ENCODE measurements at regions not wholly inside any gene's neighbourhood (a gene's known extent, or its start where the extent isn't known, plus 50 kb on each side); places are given as distances from the start of the nearest gene placed in this dataset.
"Not testable (repeated sequence)": the region's sequence is repeated elsewhere in the genome, so short reads cannot be mapped to it uniquely, and the experiment has no call there.

DNA sequence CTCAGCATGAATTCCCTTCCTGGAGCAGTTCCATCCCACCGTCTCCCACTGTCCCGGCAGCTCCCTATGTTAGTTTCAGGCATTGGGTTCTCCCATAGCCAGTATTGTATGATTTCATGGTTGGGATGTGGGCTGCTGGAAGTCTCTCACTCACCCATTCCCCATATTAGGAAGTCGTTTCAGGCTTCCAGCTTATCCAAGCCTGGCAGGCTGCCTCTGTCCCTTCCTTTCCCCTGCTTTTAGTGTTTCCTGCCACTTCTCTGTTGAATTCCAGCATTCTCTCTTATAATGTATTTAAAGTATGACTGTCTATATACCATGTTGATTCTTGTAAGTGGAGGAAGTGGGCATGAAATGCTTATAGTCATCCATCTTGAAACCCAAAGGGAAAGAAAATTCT is 309.7 kb upstream of the RBMS3 start:
- no peak for DNase-seq

DNA sequence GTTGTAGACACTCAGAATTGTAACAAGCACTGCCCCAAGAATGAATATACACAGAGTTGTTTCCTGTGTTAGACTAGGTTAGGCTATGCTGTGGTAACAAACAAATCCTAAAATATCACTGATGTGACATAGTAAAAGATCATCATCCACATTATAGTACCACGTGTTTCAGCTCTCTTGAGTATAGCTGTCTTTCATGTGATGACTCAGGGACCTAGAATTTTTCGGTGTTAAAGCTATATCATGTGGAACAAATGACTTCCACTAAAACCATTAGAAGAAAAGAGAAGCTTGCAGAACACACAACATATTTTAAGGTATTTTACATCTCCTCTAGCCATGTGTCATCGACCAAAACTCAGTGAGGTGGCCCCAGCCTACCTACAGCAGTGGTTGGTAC is 307.9 kb upstream of the RBMS3 start:
- no peak for DNase-seq

DNA sequence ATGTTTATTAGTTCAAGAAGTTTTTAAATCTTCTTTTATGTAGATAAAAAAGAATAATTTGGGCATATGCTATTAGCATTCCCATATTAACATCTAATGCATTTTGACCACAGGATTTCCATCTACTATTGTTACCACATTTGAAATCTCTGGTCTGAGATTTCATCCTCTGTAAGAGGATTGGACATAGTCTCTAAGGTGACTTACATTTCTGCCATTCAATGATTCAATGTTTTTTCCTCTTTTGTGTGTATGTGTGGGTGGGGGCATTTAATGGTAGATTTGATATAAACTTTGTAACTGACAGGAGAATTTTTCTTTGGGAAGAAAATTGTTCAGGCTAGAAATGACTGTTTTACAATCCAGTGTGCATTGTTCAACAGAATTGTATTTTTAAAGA is 307.3 kb upstream of the RBMS3 start:
- DNase-seq: no peak

DNA sequence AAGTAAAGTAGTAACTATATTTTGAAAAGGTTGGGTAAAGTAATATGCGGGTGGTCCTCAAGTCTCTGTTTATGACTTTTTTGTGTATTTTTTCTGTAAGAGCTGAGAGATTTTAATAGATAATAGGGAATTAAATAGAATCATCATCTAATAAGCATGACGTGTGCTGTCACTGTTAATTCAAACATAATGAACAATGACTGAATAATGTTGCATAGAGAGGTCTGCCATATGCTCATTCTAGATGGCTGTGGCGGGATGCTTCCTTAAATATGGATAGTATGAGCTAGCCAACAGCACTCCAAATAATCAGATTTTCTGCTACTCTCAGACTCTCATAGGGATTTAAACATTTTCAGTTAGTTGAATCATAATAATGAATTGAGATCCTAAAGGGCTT is 302.8 kb upstream of the RBMS3 start:
- no peak for DNase-seq

DNA sequence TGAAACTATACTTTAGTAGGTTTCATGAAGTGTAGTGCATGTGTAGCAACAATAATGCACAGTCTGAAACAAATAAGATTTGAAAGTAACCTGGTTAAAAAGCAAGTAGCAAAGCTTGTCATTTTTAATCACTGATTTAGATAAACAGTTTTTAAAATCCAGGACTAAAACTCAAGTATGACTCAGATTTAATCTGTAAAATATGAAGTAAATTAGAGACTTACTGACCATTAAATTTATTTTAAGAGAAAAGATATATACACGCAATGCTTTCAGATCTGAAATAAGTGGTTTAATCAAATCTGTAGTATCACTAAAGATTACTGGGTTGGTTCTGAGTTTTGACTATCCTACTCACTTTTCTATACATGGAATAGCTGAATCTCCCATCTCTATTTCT is 300.7 kb upstream of the RBMS3 start:
- no peak for DNase-seq

DNA sequence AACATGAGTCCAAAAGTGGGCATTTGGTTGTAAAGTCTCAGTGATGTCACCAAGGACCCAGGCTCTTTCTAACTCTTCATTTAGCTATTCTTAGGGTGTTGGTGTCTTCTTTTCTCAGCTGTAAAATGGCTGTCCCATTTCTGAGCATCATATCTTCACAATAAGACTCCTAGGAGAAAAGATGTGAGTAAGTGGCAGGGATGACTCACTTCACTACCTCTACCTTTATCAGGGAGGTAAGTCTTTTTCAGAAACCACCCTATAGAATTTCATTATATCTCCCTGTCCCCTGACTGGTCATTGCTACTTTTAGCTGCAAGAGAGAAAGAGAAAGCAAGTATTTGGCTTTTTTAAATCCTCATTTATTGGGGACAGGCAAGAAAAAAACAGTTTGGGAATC is 300.2 kb upstream of the RBMS3 start:
- no peak for DNase-seq

DNA sequence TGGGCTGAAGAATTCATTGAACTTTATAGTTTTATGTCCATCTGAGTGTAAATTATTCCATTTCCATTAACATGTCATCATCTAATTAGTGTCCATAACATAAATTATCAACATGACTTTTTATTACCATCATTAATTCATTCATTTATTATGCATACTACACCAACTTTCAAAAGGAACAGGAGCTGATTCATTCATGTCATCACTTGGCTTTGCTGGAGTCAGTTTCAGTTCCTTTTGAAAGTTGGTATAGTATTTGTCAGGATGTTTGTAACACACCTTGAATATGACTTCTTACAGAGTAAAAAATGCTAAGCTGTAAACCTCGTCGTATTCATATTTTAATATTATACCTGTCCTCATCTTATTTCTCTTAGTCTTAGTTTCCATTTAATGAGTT is 298.0 kb upstream of the RBMS3 start:
- no peak for DNase-seq

DNA sequence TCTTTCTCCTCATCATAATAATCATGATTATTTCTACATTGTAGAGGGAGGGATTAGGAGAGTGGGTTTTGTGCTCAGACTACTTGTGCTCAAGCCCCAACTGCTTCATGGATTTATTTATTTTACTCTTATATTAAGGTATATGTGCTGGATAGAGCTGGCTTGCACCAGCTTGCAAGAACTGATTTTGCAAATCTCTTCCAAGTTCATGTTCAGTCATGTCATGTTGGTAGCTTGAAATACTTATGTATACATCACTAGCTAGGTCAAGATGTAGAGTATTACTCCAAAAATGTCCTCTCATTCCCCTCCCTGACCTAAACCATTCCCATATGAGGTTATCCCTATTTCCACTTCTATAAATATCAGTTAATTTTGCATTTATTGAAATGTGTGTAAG is 293.9 kb upstream of the RBMS3 start:
- DNase-seq: no peak

DNA sequence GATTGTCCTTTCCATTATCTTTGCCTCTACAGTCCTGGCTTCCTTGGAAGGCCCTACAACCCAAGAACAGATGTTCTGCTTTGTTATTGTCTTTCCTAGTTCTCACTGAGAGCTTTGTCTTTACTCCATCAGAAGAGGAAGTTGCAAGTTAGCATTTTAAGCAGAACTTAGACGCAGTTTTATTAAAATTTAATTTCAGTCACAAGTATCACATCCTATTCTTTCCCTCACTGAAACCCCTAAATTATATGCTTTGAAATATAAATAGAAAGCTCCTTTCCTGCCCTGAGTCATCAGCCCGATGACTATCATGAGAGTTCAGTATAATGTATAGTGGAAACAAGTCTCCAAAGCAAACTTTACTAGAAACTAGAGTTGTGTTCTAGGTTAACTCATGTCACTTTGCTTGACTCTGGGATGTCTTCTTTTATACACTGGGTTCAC is 291.2 kb upstream of the RBMS3 start:
- DNase-seq: peak; percentile 22

DNA sequence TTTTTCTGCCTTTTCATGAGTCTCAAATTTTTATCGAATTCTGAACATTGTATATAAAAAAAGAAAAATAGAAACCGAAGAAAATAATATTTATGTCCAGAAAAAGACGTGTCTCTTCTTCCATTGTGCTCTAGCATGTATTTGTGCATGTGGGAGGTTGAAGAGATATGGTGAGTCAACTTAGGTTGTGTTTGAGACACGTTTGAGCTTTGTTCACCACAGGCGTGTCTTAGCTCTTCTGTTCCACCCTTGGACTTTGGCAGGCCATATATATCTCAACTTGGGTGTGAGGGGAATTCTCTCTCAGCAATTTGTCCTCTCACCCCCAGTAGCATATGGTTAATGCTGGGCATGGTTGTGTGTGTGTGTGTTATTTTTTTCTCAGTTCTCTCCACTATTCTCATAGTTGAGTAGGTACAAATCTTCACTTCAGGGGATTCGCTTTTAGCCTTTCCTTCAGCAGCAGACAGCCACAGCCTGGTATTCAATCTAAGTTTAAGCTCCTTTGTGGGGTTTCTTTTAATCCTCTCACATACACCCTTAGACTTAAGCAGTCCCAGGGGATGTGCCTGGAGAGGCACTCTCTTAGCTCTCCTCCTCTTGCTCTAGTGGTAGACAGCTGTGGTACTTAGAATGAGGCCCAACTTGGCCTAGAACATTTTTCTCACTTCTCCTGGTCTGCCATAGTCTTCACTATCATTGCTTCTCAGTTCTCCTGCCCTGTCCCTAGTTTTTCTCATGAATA is 286.5 kb upstream of the RBMS3 start:
- DNase-seq: no peak

DNA sequence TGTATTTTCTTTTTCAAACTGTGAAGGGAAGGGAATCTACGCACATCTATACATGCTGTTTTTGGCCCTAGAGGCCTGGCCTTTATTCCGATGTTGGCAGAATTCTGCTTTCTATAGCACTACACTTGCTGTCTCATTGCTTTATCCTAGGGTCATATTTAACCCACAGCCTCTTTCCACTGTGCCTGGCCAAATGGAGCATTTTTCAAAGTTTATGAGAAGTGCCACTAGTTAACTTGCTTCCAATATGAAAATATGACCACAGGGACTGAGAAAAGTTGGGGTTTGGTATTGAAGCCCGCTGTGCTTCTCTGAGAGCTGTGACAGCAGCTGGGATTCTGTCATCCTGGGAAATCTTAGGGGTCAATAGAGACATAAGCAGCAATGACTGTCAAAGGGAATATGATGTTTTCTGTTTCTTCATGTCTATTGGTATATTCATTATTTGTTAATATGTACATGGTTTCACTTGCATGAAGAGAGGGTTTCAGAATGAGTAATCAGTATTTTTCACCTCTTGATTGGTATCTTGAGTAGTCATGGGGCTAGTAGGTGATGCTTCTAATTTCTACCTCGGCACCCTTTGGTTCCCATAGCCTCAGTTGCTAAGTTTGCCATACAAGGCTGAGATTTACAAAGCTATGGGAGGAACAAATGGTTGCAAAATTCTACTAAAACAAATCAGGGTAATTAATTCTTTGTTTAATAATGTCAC is 275.8 kb upstream of the RBMS3 start:
- DNase-seq: no peak

DNA sequence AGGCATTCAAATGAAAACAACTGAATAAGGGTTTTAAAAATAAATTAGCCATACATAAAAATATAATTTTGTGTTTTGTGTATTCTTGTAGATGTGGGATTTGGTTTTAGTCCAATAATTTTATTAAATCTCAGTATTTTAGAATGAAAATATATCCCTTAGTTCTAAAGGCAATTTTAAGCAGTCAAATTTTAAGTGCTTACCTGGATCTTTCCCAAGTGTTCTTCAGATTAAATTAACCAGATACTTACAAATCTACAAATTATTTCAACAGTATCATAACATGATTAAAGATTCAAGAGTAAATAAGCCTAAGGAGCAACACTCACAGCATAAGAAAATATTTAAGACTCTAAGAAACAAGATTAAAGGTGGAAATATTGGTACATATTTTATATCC is 275.0 kb upstream of the RBMS3 start:
- DNase-seq: no peak

DNA sequence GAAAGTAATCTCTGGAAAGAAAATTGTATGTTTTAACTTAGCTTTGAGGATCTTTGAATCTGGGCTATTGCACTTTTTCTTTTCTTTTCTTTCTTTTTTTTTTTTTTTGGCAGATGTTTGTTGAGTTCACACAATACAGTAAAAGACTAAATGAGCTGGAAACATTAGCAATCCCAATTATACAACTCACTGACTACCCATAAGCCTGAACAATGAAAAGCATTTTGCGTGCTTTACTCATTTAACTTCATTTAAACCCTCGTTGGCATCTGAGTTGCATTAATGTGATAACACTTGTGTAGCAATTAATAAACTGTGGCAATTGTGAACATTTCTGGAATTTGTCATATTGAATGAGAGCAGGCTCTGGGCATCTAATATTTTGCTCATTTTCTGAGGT is 269.4 kb upstream of the RBMS3 start:
- no peak for DNase-seq

DNA sequence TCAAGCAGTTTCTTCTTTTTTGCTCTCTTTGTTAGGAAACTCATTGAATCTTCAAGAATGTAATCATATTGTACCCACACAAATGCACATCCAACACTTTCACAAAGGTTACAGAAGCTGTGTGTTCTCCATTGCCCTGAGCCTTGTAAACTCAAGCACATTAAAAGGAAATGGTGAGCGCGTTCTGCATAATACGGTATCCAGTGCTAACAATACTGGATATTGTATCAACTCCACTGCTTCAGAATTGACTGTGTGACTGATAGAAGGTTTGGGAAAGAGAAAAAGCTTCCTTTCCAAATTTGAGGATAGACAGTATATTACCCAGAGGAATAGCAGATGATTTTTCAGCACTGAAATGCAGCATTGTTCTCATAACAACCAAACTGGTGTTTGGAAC is 268.9 kb upstream of the RBMS3 start:
- DNase-seq: no peak

DNA sequence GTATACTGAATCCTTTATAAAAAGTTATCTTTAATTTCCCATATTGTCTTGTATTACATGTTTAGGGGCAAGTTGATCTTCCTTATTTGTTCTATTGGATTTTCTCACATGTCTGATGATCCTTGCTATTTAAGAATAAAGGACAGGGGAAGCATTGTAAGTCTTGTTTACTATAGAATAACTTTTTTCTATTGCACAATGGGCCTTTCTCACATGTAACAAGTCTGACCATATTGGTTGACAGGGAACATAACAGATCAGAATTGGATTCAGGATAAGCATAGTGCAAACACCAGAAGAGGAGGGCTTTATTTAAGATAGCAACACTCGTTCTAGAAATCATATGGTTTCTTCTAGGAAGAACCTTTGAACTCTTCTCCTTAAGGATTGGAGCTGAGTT is 257.9 kb upstream of the RBMS3 start:
- DNase-seq: no peak

DNA sequence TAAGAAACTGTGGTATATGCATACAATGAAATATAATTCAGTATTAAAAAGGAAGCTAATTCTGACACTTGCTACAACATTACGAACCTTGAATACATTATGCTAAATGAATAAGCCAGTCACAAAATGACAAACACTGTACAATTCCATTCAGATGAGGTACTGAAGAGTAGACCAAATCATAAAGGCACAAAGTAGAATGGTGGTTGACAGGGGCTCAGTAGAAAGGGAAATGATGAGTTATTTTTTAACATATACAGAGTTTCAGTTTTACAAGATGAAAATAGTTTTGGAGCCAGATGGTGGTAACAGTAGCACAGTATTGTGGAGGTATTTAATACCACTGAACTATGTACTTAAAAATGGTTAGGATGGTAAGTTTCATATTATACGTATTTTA is 254.6 kb upstream of the RBMS3 start:
- DNase-seq: no peak

DNA sequence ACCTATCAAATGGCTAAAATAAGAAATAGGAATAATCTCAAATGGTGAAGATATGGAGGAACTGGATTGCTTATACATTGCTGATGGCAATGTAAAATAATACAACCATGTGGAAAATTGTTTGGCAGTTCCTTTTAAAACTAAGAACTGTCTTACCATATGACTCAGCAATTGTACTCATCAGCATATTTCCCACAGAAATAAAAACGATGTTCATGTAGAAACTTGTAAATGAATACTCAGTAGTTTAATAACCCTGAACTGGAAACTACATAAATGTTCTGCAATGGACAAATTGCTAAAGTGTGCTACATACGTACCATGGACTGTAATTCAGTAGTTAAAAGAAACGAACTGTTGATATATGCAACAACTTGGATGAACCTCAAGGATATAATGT is 253.9 kb upstream of the RBMS3 start:
- no peak for DNase-seq

DNA sequence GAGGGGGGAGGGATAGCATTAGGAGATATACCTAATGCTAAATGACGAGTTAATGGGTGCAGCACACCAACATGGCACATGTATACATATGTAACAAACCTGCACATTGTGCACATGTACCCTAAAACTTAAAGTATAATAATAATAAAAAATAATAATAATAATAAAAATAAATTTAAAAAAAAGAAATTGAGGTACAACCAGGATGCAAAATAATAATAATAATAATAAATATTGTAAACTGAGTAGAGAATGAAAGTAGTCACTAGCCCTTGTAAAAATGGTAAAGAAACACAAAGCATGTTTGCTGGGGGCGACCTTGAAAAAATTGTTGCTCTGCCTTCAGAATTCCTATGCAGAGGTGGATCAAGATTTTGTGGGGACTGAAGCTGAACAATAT is 249.7 kb upstream of the RBMS3 start:
- DNase-seq: not testable (repeated sequence)

DNA sequence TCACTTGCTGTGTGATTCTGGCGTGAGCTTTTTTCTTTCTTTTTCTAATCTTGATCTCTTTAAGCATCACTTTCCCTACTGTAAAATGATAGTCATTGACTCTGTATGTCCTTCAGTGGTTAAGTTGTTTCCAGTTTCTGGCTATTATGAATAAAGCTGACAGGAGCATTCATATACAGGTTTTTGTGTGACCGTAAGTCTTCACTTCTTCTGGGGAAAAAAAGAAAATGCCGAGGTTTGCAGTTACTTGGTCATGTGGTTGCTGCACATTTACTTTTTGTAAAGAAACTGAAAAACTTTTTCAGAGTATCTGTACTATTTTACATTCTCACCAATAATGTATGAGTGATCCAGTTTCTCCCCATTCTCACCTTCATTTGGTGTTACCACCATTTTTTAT is 247.4 kb upstream of the RBMS3 start:
- DNase-seq: no peak

DNA sequence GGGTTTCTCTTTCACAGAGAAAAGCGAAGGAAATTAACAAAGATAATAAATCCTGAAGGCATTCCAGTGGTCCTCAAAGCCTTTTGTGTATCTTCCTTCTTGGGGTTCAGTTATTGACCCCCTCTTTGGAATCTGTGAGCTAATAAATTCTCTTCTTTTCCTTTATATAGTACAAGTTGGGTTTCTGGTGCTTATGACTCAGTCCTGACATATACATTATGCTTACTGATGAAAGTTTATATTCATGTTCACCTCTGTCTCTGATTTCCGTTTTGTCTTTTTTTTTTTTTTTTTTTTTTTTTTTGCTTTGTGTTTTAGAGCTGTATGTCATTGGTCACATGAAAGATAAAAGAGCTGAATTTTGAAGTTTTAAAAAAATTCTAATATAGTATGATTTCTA is 230.7 kb upstream of the RBMS3 start:
- no peak for DNase-seq

DNA sequence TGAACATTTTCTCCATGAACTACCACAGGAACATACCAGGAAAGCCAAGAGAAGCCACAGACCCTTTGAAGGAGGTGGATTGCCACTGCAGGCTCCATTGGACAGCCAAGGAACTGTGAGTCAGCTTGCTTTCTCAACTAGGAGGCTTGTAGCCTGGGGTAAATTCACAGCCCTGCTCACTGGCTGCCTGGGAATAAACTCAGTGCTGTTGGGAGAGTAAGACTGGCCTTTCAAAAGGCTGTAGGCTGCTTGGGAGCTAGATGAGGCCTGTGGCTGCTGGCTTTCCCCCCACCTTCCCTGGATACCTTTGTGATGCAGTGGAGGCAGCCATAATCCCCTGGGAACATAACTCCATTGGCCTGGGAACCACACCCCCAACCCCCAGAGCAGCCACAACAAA is 223.5 kb upstream of the RBMS3 start:
- no peak for DNase-seq

DNA sequence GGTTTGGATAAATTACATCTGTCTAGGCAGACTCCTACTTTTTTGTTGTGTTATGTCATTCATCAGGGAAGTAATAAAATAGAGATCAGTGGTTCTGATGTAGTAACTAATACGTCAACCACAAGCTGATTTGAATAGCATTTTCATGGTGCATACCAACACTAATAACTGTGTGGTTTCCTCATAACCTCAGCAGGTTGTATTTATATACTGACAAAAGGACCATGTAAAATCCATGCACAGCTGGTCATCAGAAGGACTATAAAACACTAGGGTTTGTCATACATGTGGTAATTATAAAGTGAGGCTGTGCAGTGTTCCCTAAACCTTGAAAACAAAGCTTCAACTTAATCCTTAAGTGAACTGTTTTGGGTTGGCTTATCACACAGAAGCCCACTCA is 216.8 kb upstream of the RBMS3 start:
- no peak for DNase-seq

DNA sequence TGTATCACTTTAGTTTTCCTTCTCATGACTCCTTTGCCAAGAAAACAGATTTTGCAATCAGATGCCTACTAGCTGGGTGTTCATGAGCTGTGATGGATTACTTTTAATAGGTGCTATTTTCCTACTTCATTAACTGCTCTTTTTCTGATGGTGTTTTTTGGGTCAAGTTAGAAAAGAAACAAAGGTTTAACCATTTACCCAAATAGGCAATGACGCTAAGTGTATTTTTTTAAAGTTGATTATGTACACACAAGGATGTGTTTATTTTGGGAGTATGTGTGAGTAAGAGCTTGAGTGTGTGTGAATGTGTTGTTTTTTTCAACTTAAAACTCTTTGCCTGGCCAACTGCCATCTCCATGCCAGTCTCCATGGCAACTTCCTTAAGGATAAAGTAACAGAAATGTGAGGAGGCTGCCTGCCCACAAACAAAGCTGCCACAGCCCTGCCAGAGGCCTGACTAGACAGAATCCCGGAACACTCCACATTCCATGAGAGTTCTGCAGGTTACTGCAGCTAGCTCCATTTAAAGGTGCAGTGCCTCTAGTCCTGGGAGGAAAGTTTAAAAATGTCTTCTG is 215.6 kb upstream of the RBMS3 start:
- DNase-seq: no peak

DNA sequence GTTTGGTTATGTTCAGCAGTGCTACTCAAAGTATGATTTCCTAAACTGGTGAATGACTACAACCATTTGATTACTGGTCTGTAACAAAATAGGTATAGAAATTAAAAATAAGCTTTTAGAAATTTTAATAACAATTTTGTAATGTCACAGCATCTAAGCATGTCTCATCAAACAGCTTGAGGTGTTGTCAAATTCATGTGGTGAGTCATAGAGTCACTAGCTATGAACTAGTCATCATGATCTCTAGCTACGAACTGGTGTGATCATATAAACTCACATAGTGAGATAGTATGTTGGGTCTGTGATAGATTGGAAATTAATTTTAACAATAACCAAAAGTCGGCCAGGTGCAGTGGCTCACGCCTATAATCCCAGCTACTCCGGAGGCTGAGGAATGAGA is 213.9 kb upstream of the RBMS3 start:
- DNase-seq: no peak
